ENCODE measurements at regions not wholly inside any gene's neighbourhood (a gene's known extent, or its start where the extent isn't known, plus 50 kb on each side); places are given as distances from the start of the nearest gene placed in this dataset.
"Not testable (repeated sequence)": the region's sequence is repeated elsewhere in the genome, so short reads cannot be mapped to it uniquely, and the experiment has no call there.

GRCh38 chr16:21524068-21524751 lies 75.2 kb upstream of the METTL9 start:
- Histone ChIP-seq H3K4me3 (ENCODE audit: low read length) (no peak overlapping the region), H3K4me1 (ENCODE audit: insufficient read depth, low read length) (no peaks in the 10 kb centered on the region), H3K27me3 (ENCODE audit: insufficient read depth, low read length) (no peaks in the 10 kb centered on the region), H3K9me3 (ENCODE audit: low read depth, low read length) (no peaks in the 10 kb centered on the region)

- H3K9me3 ChIP-seq (ENCODE audit: low read depth, low read length); H3K4me3 ChIP-seq (ENCODE audit: low read length); H3K27me3 ChIP-seq (ENCODE audit: insufficient read depth, low read length); H3K4me1 ChIP-seq (ENCODE audit: insufficient read depth, low read length): not testable (repeated sequence)
Measured at GRCh38 chr16:21524752-21525028, 74.7 kb upstream of the METTL9 start.

GRCh38 chr16:21525029-21525895 lies 74.1 kb upstream of the METTL9 start:
- not testable (repeated sequence) for H3K27me3 ChIP-seq (ENCODE audit: insufficient read depth, low read length); H3K4me1 ChIP-seq (ENCODE audit: insufficient read depth, low read length); H3K4me3 ChIP-seq (ENCODE audit: low read length); H3K9me3 ChIP-seq (ENCODE audit: low read depth, low read length)

- not testable (repeated sequence) for H3K4me1 ChIP-seq (ENCODE audit: insufficient read depth, low read length); H3K4me3 ChIP-seq (ENCODE audit: low read length); H3K9me3 ChIP-seq (ENCODE audit: low read depth, low read length); H3K27me3 ChIP-seq (ENCODE audit: insufficient read depth, low read length)
Measured at GRCh38 chr16:21525956-21526922, 73.1 kb upstream of the METTL9 start.

GRCh38 chr16:21526923-21527807 lies 72.2 kb upstream of the METTL9 start:
- H3K4me3 ChIP-seq (ENCODE audit: low read length): no peak overlapping the region
- no peaks in the 10 kb centered on the region for H3K27me3 ChIP-seq (ENCODE audit: insufficient read depth, low read length)
- no peaks in the 10 kb centered on the region for H3K9me3 ChIP-seq (ENCODE audit: low read depth, low read length)
- no peaks in the 10 kb centered on the region for H3K4me1 ChIP-seq (ENCODE audit: insufficient read depth, low read length)

- not testable (repeated sequence) for H3K27me3 ChIP-seq (ENCODE audit: insufficient read depth, low read length); H3K4me1 ChIP-seq (ENCODE audit: insufficient read depth, low read length); H3K9me3 ChIP-seq (ENCODE audit: low read depth, low read length); H3K4me3 ChIP-seq (ENCODE audit: low read length)
Measured at GRCh38 chr16:21529060-21529658, 70.2 kb upstream of the METTL9 start.

- H3K4me3 ChIP-seq (ENCODE audit: low read length); H3K27me3 ChIP-seq (ENCODE audit: insufficient read depth, low read length); H3K9me3 ChIP-seq (ENCODE audit: low read depth, low read length); H3K4me1 ChIP-seq (ENCODE audit: insufficient read depth, low read length): not testable (repeated sequence)
Measured at GRCh38 chr16:21530729-21531383, 68.5 kb upstream of the METTL9 start.

GRCh38 chr16:21532996-21533395 lies 66.4 kb upstream of the METTL9 start:
- not testable (repeated sequence) for H3K4me3 ChIP-seq (ENCODE audit: low read length); H3K27me3 ChIP-seq (ENCODE audit: insufficient read depth, low read length); H3K9me3 ChIP-seq (ENCODE audit: low read depth, low read length); H3K4me1 ChIP-seq (ENCODE audit: insufficient read depth, low read length)

- H3K4me3 ChIP-seq (ENCODE audit: low read length); H3K9me3 ChIP-seq (ENCODE audit: low read depth, low read length); H3K4me1 ChIP-seq (ENCODE audit: insufficient read depth, low read length); H3K27me3 ChIP-seq (ENCODE audit: insufficient read depth, low read length): not testable (repeated sequence)
Measured at GRCh38 chr16:21533474-21533873, 65.9 kb upstream of the METTL9 start.

- H3K9me3 ChIP-seq (ENCODE audit: low read depth, low read length); H3K4me1 ChIP-seq (ENCODE audit: insufficient read depth, low read length); H3K27me3 ChIP-seq (ENCODE audit: insufficient read depth, low read length); H3K4me3 ChIP-seq (ENCODE audit: low read length): not testable (repeated sequence)
Measured at GRCh38 chr16:21534561-21534960, 64.8 kb upstream of the METTL9 start.

GRCh38 chr16:21535201-21535600 lies 64.2 kb upstream of the METTL9 start:
- H3K27me3 ChIP-seq (ENCODE audit: insufficient read depth, low read length); H3K9me3 ChIP-seq (ENCODE audit: low read depth, low read length); H3K4me1 ChIP-seq (ENCODE audit: insufficient read depth, low read length); H3K4me3 ChIP-seq (ENCODE audit: low read length): not testable (repeated sequence)

- H3K4me3 ChIP-seq (ENCODE audit: low read length); H3K9me3 ChIP-seq (ENCODE audit: low read depth, low read length); H3K27me3 ChIP-seq (ENCODE audit: insufficient read depth, low read length): not testable (repeated sequence)
- peaks cover 21% of the 10 kb centered on the region for H3K4me1 ChIP-seq (ENCODE audit: insufficient read depth, low read length)
Measured at GRCh38 chr16:21536740-21537139, 62.6 kb upstream of the METTL9 start.

GRCh38 chr16:21537598-21537997 lies 61.8 kb upstream of the METTL9 start:
- not testable (repeated sequence) for H3K4me3 ChIP-seq (ENCODE audit: low read length); H3K9me3 ChIP-seq (ENCODE audit: low read depth, low read length); H3K27me3 ChIP-seq (ENCODE audit: insufficient read depth, low read length)
- peaks cover 29% of the 10 kb centered on the region for H3K4me1 ChIP-seq (ENCODE audit: insufficient read depth, low read length)

- H3K9me3 ChIP-seq (ENCODE audit: low read depth, low read length); H3K4me3 ChIP-seq (ENCODE audit: low read length); H3K27me3 ChIP-seq (ENCODE audit: insufficient read depth, low read length): not testable (repeated sequence)
- peaks cover 29% of the 10 kb centered on the region for H3K4me1 ChIP-seq (ENCODE audit: insufficient read depth, low read length)
Measured at GRCh38 chr16:21539107-21539618, 60.2 kb upstream of the METTL9 start.

Measured in mononuclear cell (primary cell).